Suprapubic skin (tissue), 4 donors: ENCODE measurements at regions not wholly inside any gene's neighbourhood (a gene's known extent, or its start where the extent isn't known, plus 50 kb on each side); places are given as distances from the start of the nearest gene placed in this dataset.
"Not testable (repeated sequence)": the region's sequence is repeated elsewhere in the genome, so short reads cannot be mapped to it uniquely, and the experiment has no call there.

Source experiments
- DNase-seq, 2 donors: peaks; one replicate each; pipeline ENCODE4 v3.0.0-alpha.2; 2019; ENCODE audit warnings: low spot score in 2 of 2
- H3K27ac ChIP-seq: fragments of 200-600 bp; sonication (generic); one replicate; pipeline ENCODE4 v1.5.1; 2019
- H3K27me3 ChIP-seq: fragments of 200-600 bp; sonication (generic); one replicate; pipeline ENCODE4 v1.5.1; 2019
- H3K36me3 ChIP-seq: fragments of 200-600 bp; sonication (generic); one replicate; pipeline ENCODE4 v1.5.1; 2019
- H3K4me1 ChIP-seq: fragments of 200-600 bp; sonication (generic); one replicate; pipeline ENCODE4 v1.5.1; 2019
- H3K4me3 ChIP-seq: fragments of 200-600 bp; sonication (generic); one replicate; pipeline ENCODE4 v1.5.1; 2019; ENCODE audit warnings: mild to moderate bottlenecking
- H3K9me3 ChIP-seq: fragments of 200-600 bp; sonication (generic); one replicate; pipeline ENCODE4 v1.5.1; 2019
- EP300 ChIP-seq: sonication (generic); formaldehyde crosslinking; IDR thresholded peaks from one replicate; pipeline ENCODE4 v1.6.1; 2017; ENCODE audit warnings: antibody characterized with exemption
- POLR2A ChIP-seq, 2 donors: fragments of 450-650 bp; IDR thresholded peaks; one replicate each; pipeline ENCODE4 v1.6.1; 2017; ENCODE audit warnings: antibody characterized with exemption in 2 of 2, mild to moderate bottlenecking in 2 of 2, moderate library complexity in 2 of 2
- POLR2AphosphoS5 ChIP-seq, 3 donors: sonication (generic); formaldehyde crosslinking; IDR thresholded peaks; one replicate each; pipeline ENCODE4 v1.6.1; 2017; ENCODE audit warnings: antibody characterized with exemption in 3 of 3
- WGBS: methylation state at CpG from one replicate; pipeline ENCODE4 v1.1.5; 2018; 5-methylcytosine and 5-hydroxymethylcytosine counted together
- TF ChIP-seq, protein P1 (sequence below), 2 donors: fragments of 200-600 bp in 1 of 2; fragments of 450-650 bp in 1 of 2; sonication (generic) in 1 of 2; IDR thresholded peaks; one replicate each; pipeline ENCODE4 v1.5.1; 2016 to 2019; ENCODE audit warnings: antibody characterized with exemption in 2 of 2, mild to moderate bottlenecking in 1 of 2, moderate library complexity in 1 of 2

DNA sequence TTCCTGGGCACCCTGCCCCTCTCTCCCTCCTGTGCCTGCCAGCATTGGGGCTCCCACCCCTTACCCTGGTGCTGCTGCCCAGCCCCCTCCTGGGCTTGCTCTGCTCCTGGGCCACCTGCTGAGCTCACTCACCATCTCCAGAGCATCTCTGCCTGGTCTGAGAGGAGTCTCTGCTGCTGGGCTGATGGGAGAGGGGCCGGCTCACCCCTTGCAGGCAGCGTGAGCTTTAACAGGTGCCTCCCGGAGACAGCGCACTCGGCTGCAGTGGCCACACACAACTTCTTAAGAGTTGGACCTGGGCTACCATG is 721.7 kb downstream of the MATN1 start:
- TF ChIP-seq POLR2AphosphoS5 (IDR thresholded peaks at IDR 0.05) (no peak), POLR2A (IDR thresholded peaks at IDR 0.05) (no peak), EP300 (no peak)
- TF ChIP-seq, protein P1, sequence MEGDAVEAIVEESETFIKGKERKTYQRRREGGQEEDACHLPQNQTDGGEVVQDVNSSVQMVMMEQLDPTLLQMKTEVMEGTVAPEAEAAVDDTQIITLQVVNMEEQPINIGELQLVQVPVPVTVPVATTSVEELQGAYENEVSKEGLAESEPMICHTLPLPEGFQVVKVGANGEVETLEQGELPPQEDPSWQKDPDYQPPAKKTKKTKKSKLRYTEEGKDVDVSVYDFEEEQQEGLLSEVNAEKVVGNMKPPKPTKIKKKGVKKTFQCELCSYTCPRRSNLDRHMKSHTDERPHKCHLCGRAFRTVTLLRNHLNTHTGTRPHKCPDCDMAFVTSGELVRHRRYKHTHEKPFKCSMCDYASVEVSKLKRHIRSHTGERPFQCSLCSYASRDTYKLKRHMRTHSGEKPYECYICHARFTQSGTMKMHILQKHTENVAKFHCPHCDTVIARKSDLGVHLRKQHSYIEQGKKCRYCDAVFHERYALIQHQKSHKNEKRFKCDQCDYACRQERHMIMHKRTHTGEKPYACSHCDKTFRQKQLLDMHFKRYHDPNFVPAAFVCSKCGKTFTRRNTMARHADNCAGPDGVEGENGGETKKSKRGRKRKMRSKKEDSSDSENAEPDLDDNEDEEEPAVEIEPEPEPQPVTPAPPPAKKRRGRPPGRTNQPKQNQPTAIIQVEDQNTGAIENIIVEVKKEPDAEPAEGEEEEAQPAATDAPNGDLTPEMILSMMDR (IDR thresholded peaks at IDR 0.05), result no peak
- Histone ChIP-seq H3K36me3 (no peaks in the 10 kb centered on the region), H3K27me3 (peaks cover 6% of the 10 kb centered on the region), H3K27ac (no peak overlapping the region), H3K9me3 (no peaks in the 10 kb centered on the region), H3K4me1 (peaks cover 4% of the 10 kb centered on the region), H3K4me3 (no peak overlapping the region)
- 78% methylated on average over 4 of the region's 5 CpGs for WGBS
- no peak for DNase-seq

DNA sequence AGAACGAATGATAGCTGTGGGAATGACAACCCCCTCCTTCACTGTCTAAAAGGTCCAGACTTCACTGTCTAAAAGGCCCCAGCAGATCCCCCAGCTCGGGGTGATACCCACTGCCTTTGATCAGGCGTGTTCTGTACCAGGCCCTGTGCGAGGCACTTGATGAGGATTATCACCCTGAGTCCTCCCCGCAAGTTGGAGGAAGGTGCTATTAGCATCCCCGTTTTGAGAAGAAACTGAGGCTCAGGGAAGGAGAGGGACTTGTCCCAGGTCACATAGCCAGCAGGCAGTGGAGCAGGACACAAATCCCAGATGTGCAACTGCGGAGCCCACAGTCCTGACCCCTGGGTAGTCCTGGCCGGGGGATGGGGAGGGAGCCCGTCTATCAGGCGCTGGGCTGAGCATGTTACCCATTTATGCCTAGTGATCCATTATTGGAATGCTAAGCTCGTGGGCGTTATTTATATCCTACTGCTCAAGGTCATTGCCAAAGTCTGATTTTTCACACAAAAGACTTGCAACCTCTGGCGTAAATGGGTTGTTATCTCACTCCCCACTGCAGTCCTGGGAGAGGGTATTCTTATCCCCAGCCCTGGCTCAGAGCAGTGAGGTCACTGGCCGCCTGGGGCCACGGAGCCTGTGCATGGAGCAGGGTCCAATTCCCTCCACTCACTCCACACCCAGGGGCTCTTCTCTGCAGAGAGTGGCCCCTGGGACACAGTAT is 722.2 kb downstream of the MATN1 start:
- Histone ChIP-seq H3K27me3 (peaks cover 6% of the 10 kb centered on the region), H3K27ac (no peak overlapping the region)

DNA sequence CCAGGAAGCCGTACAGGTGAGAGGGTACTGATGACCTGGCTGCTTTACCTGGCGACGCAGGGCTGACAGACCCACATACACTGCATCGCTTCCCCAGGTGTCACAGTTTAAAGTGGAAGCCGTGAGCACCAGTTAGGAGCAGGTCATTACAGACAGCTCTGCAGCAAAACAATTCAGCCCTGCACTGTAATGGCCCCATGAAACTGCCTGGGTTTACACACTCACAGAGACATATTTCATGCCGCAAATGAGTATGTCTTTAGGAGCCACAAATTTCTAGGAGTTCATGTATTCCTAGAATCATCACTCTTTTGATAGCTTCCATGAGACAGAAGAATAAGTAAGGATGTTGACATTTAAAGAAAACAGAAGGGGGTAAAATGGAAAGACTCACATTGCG is 723.1 kb downstream of the MATN1 start:
- Histone ChIP-seq H3K4me3 (no peak overlapping the region), H3K9me3 (no peaks in the 10 kb centered on the region), H3K36me3 (no peaks in the 10 kb centered on the region), H3K27me3 (peaks cover 9% of the 10 kb centered on the region), H3K27ac (no peak overlapping the region), H3K4me1 (no peaks in the 10 kb centered on the region)
- TF ChIP-seq, protein P1 (IDR thresholded peaks at IDR 0.05), result no peak
- TF ChIP-seq POLR2AphosphoS5 (IDR thresholded peaks at IDR 0.05) (no peak), EP300 (no peak), POLR2A (IDR thresholded peaks at IDR 0.05) (no peak)
- WGBS, result 86% methylated on average over 7 of the region's 7 CpGs
- DNase-seq, result no peak

More for the DNA sequence above, 722.2 kb downstream of the MATN1 start:
- WGBS, result 65% methylated on average over 12 of the region's 15 CpGs
- DNase-seq, result no peak
- Histone ChIP-seq H3K9me3 (no peaks in the 10 kb centered on the region), H3K36me3 (no peaks in the 10 kb centered on the region), H3K4me1 (peaks cover 4% of the 10 kb centered on the region), H3K4me3 (no peak overlapping the region)
- TF ChIP-seq EP300 (no peak), POLR2AphosphoS5 (IDR thresholded peaks at IDR 0.05) (no peak), POLR2A (IDR thresholded peaks at IDR 0.05) (no peak)
- TF ChIP-seq, protein P1 (IDR thresholded peaks at IDR 0.05), result no peak

DNA sequence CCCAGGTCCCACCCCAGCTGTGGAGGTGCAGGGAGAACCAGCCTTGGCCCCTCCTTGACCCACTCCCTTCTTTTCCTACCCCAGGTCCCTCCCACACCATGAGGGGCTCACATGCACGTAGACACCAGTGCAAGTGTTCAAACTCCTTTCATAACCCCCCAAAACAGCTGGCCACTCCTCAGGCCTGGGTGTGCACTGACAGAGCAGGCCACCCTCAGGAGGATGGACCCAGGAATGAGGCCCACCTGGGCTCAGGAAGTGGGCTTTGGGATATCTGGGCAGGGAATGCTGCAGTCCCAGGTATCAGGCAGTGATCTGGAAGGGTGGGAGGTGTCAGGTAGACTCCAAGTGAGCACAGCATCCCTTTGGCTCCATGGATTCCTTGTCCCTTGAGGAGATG is 723.8 kb downstream of the MATN1 start:
- H3K4me3 ChIP-seq, result no peak overlapping the region
- H3K4me1 ChIP-seq, result no peaks in the 10 kb centered on the region
- peaks cover 10% of the 10 kb centered on the region for H3K27me3 ChIP-seq
- H3K27ac ChIP-seq, result no peak overlapping the region
- H3K36me3 ChIP-seq, result no peaks in the 10 kb centered on the region
- H3K9me3 ChIP-seq, result no peaks in the 10 kb centered on the region
- TF ChIP-seq EP300 (no peak), POLR2AphosphoS5 (IDR thresholded peaks at IDR 0.05) (no peak)
- TF ChIP-seq, protein P1 (IDR thresholded peaks at IDR 0.05), result no peak
- DNase-seq, result no peak
- WGBS, result 100% methylated on average over 1 of the region's 1 CpG

DNA sequence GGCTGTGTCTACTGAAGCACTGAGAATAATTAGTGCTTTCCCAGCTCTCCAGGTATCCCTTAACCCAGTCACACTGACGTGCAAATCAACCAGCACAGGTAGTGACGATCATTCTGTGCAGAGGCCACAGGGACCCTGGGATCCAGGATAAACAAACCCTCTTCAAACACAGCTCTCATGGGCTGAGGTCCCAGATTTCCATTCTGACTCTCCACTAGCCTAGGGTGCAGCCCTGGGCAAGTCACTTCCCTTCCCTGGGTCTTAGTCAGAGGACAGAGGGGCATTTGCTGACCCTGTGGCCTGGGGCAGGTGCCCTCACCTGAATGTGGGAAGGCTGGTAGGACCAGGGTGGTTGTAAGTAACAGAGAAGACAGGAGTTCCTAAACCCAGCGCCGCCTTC is 724.7 kb downstream of the MATN1 start:
- TF ChIP-seq EP300, result no peak
- TF ChIP-seq, protein P1 (IDR thresholded peaks at IDR 0.05), result no peak
- no peak for TF ChIP-seq POLR2AphosphoS5 (IDR thresholded peaks at IDR 0.05)
- TF ChIP-seq POLR2A (IDR thresholded peaks at IDR 0.05), result no peak
- 85% methylated on average over 4 of the region's 4 CpGs for WGBS
- Histone ChIP-seq H3K9me3 (no peaks in the 10 kb centered on the region), H3K36me3 (no peaks in the 10 kb centered on the region), H3K4me3 (no peak overlapping the region), H3K27me3 (peaks cover 10% of the 10 kb centered on the region), H3K4me1 (no peaks in the 10 kb centered on the region), H3K27ac (no peak overlapping the region)
- no peak for DNase-seq

DNA sequence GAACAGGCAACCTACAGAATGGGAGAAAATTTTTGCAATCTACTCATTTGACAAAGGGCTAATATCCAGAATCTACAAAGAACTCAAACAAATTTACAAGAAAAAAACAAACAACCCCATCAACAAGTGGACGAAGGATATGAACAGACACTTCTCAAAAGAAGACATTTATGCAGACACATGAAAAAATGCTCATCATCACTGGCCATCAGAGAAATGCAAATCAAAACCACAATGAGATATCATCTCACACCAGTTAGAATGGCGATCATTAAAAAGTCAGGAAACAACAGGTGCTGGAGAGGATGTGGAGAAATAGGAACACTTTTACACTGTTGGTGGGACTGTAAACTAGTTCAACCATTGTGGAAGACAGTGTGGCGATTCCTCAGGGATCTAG is 725.6 kb downstream of the MATN1 start:
- not testable (repeated sequence) for H3K9me3 ChIP-seq, H3K4me1 ChIP-seq, H3K27me3 ChIP-seq, H3K27ac ChIP-seq, H3K4me3 ChIP-seq, H3K36me3 ChIP-seq, DNase-seq
- WGBS, result 97% methylated on average over 2 of the region's 3 CpGs
